ENCODE measurements at regions not wholly inside any gene's neighbourhood (a gene's known extent, or its start where the extent isn't known, plus 50 kb on each side); places are given as distances from the start of the nearest gene placed in this dataset.

- peaks cover 18% of the 10 kb centered on the region for H3K4me1 Mint-ChIP-seq
- peaks cover 2% of the 10 kb centered on the region for H3K27me3 Mint-ChIP-seq
- ATAC-seq (ENCODE audit: low read depth) = peak; percentile 49
- peaks cover 1% of the 10 kb centered on the region for H3K9me3 Mint-ChIP-seq
- no peak for DNase-seq (ENCODE audit: low spot score in 2 of 2)
- no peak overlapping the region for H3K27ac Mint-ChIP-seq
- peaks cover 2% of the 10 kb centered on the region for H3K36me3 Mint-ChIP-seq
- H3K4me3 Mint-ChIP-seq = no peak overlapping the region
Measured at GRCh38 chr12:11565752-11566151, 83.7 kb upstream of the ETV6 start.

DNA sequence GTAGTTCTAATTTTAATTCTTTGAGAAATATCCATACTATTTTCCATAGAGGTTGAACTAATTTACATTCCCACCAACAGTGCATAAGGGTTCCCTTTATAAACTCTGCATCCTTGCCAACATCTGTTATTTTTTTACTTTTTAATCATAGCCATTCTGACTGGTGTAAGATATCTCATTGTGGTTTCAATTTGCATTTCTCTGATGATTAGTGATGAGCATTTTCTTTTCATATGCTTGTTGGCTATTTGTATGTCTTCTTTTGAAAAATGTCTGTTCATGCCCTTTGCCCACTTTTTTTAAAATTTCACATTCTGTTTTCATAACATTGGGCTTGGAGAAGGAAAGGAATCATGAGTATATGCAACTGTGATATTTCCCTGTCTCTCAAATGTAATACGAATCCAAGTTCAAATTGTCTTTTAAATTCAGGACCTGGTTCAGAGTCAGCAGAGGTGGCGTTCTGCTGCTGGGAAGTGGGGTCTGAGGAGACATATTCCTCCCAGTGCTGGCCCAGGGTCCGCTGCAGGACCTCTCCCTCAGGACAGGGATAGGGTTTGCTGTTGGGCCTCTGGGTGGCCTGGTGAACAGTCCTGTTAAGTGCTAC, 81.2 kb upstream of the ETV6 start:
- ATAC-seq (ENCODE audit: low read depth) (peak; percentile 17), DNase-seq (ENCODE audit: low spot score in 2 of 2) (no peak)
- no peak overlapping the region for H3K27ac Mint-ChIP-seq
- H3K36me3 Mint-ChIP-seq = peaks cover 2% of the 10 kb centered on the region
- no peak overlapping the region for H3K4me3 Mint-ChIP-seq
- peaks cover 18% of the 10 kb centered on the region for H3K4me1 Mint-ChIP-seq
- peaks cover 1% of the 10 kb centered on the region for H3K9me3 Mint-ChIP-seq
- peaks cover 4% of the 10 kb centered on the region for H3K27me3 Mint-ChIP-seq

DNA sequence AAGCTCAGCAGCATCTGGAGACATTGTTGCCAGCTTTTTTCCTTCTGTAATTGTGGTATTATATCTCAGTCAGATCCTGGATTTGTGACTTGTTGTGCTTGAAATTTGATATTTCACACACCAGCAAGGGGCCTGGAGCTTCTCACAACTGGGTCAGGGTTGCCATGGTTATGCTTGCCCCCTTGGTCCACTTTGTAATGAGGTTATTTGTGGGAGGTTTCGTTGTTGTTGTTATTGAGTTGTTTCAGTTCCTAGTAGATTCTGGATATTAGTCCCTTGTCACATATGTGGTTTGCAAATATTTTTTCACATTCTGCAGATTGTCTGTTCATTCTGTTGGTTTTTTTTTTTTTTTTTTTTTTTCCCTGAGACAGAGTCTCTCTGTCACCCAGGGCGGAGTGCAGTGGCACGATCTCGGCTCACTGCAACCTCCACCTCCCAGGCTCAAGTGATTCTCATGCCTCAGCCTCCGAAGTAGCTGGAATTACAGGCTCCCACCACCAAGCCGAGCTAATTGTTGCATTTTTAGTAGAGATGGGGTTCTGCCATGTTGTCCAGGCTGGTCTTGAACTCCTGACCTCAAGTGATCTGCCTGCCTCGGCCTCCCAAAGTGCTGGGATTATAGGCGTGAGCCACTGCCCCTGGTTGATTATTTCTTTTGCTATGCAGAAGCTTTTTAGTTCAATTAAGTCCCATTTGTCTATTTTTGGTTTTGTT, 80.6 kb upstream of the ETV6 start:
- Mint-ChIP-seq H3K36me3 (peaks cover 2% of the 10 kb centered on the region), H3K27me3 (peaks cover 4% of the 10 kb centered on the region), H3K9me3 (peaks cover 1% of the 10 kb centered on the region), H3K4me3 (no peak overlapping the region), H3K4me1 (peaks cover 18% of the 10 kb centered on the region), H3K27ac (no peak overlapping the region)
- peak; percentile 56 for ATAC-seq (ENCODE audit: low read depth)
- DNase-seq (ENCODE audit: low spot score in 2 of 2) = no peak

- Mint-ChIP-seq H3K36me3 (peaks cover 2% of the 10 kb centered on the region), H3K27me3 (peaks cover 4% of the 10 kb centered on the region), H3K4me1 (peaks cover 18% of the 10 kb centered on the region), H3K27ac (no peak overlapping the region), H3K9me3 (peaks cover 1% of the 10 kb centered on the region), H3K4me3 (no peak overlapping the region)
- no peak for ATAC-seq (ENCODE audit: low read depth)
- DNase-seq (ENCODE audit: low spot score in 2 of 2) = no peak
Measured at GRCh38 chr12:11569716-11570115, 79.8 kb upstream of the ETV6 start.

DNA sequence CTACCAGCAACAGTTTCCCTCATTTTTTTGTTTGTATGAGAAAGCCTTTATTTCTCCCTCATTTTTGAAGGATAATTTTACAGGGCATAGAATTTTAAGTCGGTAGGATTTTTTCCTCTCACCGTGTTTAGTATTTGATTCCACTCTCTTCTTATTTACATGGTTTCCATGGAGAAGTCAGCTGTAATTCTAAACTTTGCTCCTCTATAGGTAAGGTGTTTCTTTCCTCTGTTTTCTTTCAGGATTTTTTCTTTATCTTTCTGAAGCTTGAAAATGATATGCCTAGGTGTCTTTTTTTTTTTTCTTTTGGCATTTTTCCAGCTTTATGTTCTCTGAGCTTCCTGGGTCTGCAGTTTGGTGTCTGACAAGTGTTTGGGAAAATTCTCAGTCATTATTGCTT, 75.6 kb upstream of the ETV6 start:
- H3K4me1 Mint-ChIP-seq = peaks cover 12% of the 10 kb centered on the region
- H3K4me3 Mint-ChIP-seq = no peak overlapping the region
- H3K27ac Mint-ChIP-seq = no peak overlapping the region
- no peaks in the 10 kb centered on the region for H3K36me3 Mint-ChIP-seq
- peaks cover 6% of the 10 kb centered on the region for H3K27me3 Mint-ChIP-seq
- no peak for ATAC-seq (ENCODE audit: low read depth)
- no peaks in the 10 kb centered on the region for H3K9me3 Mint-ChIP-seq
- no peak for DNase-seq (ENCODE audit: low spot score in 2 of 2)

DNA sequence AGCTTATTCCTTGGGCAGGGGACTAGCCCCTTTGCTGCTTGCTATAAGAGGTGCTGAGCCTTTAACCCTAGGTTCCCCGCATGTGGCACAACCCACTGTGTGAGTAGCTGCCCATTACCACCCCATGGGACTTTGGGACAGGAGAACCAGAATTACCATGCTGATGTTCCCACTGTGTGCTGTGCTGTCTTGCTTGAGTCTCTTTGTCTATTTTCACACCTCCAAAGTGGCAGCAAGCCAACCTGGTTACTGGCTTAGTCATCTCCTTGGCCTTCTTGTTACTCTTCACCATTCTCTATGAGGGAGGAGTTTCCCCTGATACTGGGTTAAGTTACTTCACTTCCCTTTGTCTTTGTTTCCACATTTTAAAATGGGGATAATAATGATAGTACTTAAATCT, 73.4 kb upstream of the ETV6 start:
- Mint-ChIP-seq H3K36me3 (no peaks in the 10 kb centered on the region), H3K27me3 (peaks cover 6% of the 10 kb centered on the region), H3K27ac (no peak overlapping the region), H3K9me3 (no peaks in the 10 kb centered on the region), H3K4me3 (no peak overlapping the region), H3K4me1 (peaks cover 8% of the 10 kb centered on the region)
- DNase-seq (ENCODE audit: low spot score in 2 of 2) (no peak), ATAC-seq (ENCODE audit: low read depth) (no peak)

DNA sequence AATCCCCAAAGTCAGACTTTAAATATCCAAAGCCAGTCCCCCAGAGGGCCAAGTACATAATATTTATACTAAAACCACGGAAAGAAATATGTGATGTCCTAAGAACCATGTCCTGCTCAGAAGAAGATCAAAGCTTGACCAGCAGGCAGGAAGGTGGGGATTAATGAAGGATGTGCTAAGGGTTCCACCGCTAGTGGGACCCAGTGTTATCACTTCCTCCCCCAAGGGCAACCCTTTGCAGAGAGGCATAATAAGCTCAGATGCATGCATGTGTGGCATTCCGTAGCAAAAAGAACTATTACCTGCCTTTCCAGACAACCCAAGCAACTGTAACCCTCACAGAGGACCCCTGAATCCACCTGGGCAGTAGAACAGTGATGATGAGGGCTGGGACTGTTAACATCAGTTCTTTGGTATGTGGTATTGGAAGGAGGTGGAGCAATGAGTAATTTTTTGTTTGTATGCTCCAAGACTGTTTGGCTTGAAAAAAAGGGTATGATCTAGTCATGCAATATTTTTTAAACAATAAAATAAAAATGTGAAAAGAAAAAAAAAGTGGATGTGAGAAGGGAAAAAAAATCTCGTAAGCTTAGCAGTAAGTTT, 71.7 kb upstream of the ETV6 start:
- Mint-ChIP-seq H3K4me1 (peaks cover 10% of the 10 kb centered on the region), H3K27me3 (peaks cover 4% of the 10 kb centered on the region), H3K36me3 (no peaks in the 10 kb centered on the region), H3K27ac (no peak overlapping the region), H3K9me3 (no peaks in the 10 kb centered on the region), H3K4me3 (no peak overlapping the region)
- DNase-seq (ENCODE audit: low spot score in 2 of 2) (no peak), ATAC-seq (ENCODE audit: low read depth) (no peak)

GRCh38 chr12:11578461-11578993, 70.9 kb upstream of the ETV6 start:
- ATAC-seq (ENCODE audit: low read depth) (peak; percentile 80), DNase-seq (ENCODE audit: low spot score in 2 of 2) (no peak)
- Mint-ChIP-seq H3K27me3 (peaks cover 4% of the 10 kb centered on the region), H3K4me3 (no peak overlapping the region), H3K27ac (no peak overlapping the region), H3K4me1 (peaks cover 10% of the 10 kb centered on the region), H3K36me3 (no peaks in the 10 kb centered on the region), H3K9me3 (no peaks in the 10 kb centered on the region)

- no peak overlapping the region for H3K27ac Mint-ChIP-seq
- H3K27me3 Mint-ChIP-seq = peaks cover 1% of the 10 kb centered on the region
- H3K36me3 Mint-ChIP-seq = no peaks in the 10 kb centered on the region
- H3K4me1 Mint-ChIP-seq = peaks cover 10% of the 10 kb centered on the region
- no peak for DNase-seq (ENCODE audit: low spot score in 2 of 2)
- no peak for ATAC-seq (ENCODE audit: low read depth)
- no peaks in the 10 kb centered on the region for H3K9me3 Mint-ChIP-seq
- no peak overlapping the region for H3K4me3 Mint-ChIP-seq
Measured at GRCh38 chr12:11580125-11580751, 69.2 kb upstream of the ETV6 start.

GRCh38 chr12:11581179-11581755, 68.2 kb upstream of the ETV6 start:
- Mint-ChIP-seq H3K4me3 (no peak overlapping the region), H3K36me3 (no peaks in the 10 kb centered on the region), H3K4me1 (peaks cover 10% of the 10 kb centered on the region), H3K27ac (no peak overlapping the region), H3K27me3 (no peaks in the 10 kb centered on the region), H3K9me3 (no peaks in the 10 kb centered on the region)
- DNase-seq (ENCODE audit: low spot score in 2 of 2) (peak; percentile 59 to 72), ATAC-seq (ENCODE audit: low read depth) (no peak)

GRCh38 chr12:11584221-11584855, 65.1 kb upstream of the ETV6 start:
- DNase-seq (ENCODE audit: low spot score in 2 of 2) (no peak), ATAC-seq (ENCODE audit: low read depth) (no peak)
- H3K36me3 Mint-ChIP-seq = no peaks in the 10 kb centered on the region
- peaks cover 4% of the 10 kb centered on the region for H3K4me1 Mint-ChIP-seq
- no peaks in the 10 kb centered on the region for H3K27me3 Mint-ChIP-seq
- no peak overlapping the region for H3K4me3 Mint-ChIP-seq
- no peak overlapping the region for H3K27ac Mint-ChIP-seq
- no peaks in the 10 kb centered on the region for H3K9me3 Mint-ChIP-seq

DNA sequence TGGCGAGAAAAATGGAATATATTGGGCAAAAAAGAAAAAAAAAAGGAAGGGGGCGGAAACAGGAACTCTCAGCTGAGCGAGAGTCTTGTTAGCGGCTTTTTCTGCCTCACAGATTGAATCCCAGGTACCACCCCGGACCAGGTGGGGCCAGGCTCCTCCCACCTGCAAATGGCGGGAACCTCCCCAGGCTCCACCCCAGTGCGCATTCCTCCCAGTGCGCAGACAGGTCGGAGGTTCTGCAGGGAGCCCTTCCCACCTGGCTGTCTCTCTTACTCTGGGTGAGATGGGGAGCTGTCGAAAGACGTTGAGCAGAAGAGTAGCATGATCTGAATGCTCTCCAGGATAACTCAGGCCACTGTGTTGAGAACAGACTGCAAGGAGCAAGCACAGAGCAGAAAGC, 57.0 kb upstream of the ETV6 start:
- peaks cover 3% of the 10 kb centered on the region for H3K4me1 Mint-ChIP-seq
- H3K9me3 Mint-ChIP-seq = peaks cover 2% of the 10 kb centered on the region
- no peak for DNase-seq (ENCODE audit: low spot score in 2 of 2)
- no peaks in the 10 kb centered on the region for H3K27me3 Mint-ChIP-seq
- no peak for ATAC-seq (ENCODE audit: low read depth)
- H3K36me3 Mint-ChIP-seq = peaks cover 3% of the 10 kb centered on the region
- no peak overlapping the region for H3K4me3 Mint-ChIP-seq
- no peak overlapping the region for H3K27ac Mint-ChIP-seq

DNA sequence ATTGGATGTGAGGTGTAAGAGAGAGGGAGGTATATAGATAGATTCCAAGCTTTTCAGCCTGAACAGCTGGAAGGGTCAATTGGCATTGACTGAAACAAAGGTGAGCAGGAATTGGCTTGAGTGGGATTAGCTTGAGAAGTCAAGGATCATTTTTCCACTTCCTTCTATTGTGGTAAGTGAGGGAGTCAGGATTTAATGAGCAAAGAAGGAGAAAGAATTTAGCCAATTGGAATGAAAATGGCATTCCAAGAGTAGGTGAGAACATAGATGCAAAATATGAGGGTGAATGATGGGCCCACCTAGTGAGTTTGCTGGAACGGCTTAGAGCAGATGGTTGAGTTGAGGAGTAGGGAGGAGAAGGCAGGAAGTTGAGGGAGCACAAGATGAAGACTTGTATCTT, 56.5 kb upstream of the ETV6 start:
- Mint-ChIP-seq H3K4me3 (no peak overlapping the region), H3K27me3 (no peaks in the 10 kb centered on the region), H3K9me3 (peaks cover 2% of the 10 kb centered on the region), H3K27ac (no peak overlapping the region), H3K36me3 (peaks cover 3% of the 10 kb centered on the region), H3K4me1 (peaks cover 3% of the 10 kb centered on the region)
- ATAC-seq (ENCODE audit: low read depth) (no peak), DNase-seq (ENCODE audit: low spot score in 2 of 2) (no peak)
